Neural cell (in vitro differentiated cells): ENCODE measurements at regions not wholly inside any gene's neighbourhood (a gene's known extent, or its start where the extent isn't known, plus 50 kb on each side); places are given as distances from the start of the nearest gene placed in this dataset.

Experiments
- CTCF ChIP-seq: fragments of 450-650 bp; IDR thresholded peaks from 2 replicates; pipeline ENCODE4 v1.5.1; 2014; ENCODE audit warnings: antibody characterized with exemption, mild to moderate bottlenecking, moderate library complexity; ENCODE audit not compliant: poor library complexity, severe bottlenecking
- RAD21 ChIP-seq: fragments of 450-650 bp; conservative IDR thresholded peaks from 2 replicates; pipeline ENCODE4 v1.6.1; 2014; ENCODE audit warnings: antibody characterized with exemption, mild to moderate bottlenecking, moderate library complexity

GRCh38 chr6:147071776-147072175, 132.4 kb upstream of the STXBP5 start:
- TF ChIP-seq CTCF (no peak), RAD21 (no peak)
